Adrenal gland (tissue), 5 donors: ENCODE measurements at regions not wholly inside any gene's neighbourhood (a gene's known extent, or its start where the extent isn't known, plus 50 kb on each side); places are given as distances from the start of the nearest gene placed in this dataset.

Source experiments
- CTCF ChIP-seq, 6 experiments: fragments of 450-650 bp in 4 of 6; fragments of 200-600 bp in 2 of 6; sonication (generic) in 1 of 6; IDR thresholded peaks; 1 replicate in 5 of 6; 2 replicates in 1 of 6; pipeline versions ENCODE4 v1.5.1 to v1.8.0; 2016 to 2021; ENCODE audit warnings: antibody characterized with exemption in 6 of 6, mild to moderate bottlenecking in 2 of 6, moderate library complexity in 1 of 6
- POLR2A ChIP-seq, 2 donors: fragments of 450-650 bp; IDR thresholded peaks; one replicate each; pipeline ENCODE4 v1.6.1; 2017; ENCODE audit warnings: antibody characterized with exemption in 2 of 2, mild to moderate bottlenecking in 2 of 2, moderate library complexity in 1 of 2
- donor health status: DM: no; HTN: no; CAD: no.

DNA sequence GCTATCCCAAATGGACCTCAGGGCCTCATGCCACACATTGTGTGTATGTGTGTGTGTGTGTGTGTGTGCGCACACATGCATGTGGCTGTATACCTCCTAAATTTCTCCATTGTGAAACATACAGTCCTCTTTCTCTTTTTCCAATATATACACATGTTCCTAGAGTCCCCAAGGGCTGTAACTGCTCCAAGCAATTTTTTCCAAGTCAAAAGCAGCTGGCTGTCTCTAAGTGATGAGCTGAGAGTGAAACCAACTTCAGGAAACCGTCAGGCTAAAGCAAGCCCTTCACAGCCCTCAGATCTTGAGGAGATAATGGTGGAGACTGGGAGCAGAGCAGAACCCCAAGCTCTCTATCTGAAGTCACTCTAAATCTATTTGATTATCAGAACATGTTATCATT, 496.1 kb upstream of the DIPK2B start:
- TF ChIP-seq POLR2A (IDR thresholded peaks at IDR 0.05) (no peak), CTCF (IDR thresholded peaks at IDR 0.05) (no peak)
